Glutamatergic neuron (in vitro differentiated cells): ENCODE measurements at regions not wholly inside any gene's neighbourhood (a gene's known extent, or its start where the extent isn't known, plus 50 kb on each side); places are given as distances from the start of the nearest gene placed in this dataset.

Experiments
- DNase-seq: peaks from one replicate; pipeline ENCODE4 v3.0.0; 2022
- H3K27ac Mint-ChIP-seq: one replicate; pipeline ENCODE4 v1.8.0; 2020; ENCODE audit warnings: mild to moderate bottlenecking, mixed read lengths, inconsistent platforms; ENCODE audit not compliant: unreplicated experiment
- H3K27me3 Mint-ChIP-seq: one replicate; pipeline ENCODE4 v1.8.0; 2020; ENCODE audit warnings: mild to moderate bottlenecking, moderate library complexity, mixed read lengths, inconsistent platforms; ENCODE audit not compliant: unreplicated experiment
- H3K36me3 Mint-ChIP-seq: one replicate; pipeline ENCODE4 v1.8.0; 2020; ENCODE audit warnings: mild to moderate bottlenecking, mixed read lengths, inconsistent platforms; ENCODE audit not compliant: unreplicated experiment
- H3K4me1 Mint-ChIP-seq: one replicate; pipeline ENCODE4 v1.8.0; 2020; ENCODE audit warnings: mild to moderate bottlenecking, low read depth, mixed read lengths, inconsistent platforms; ENCODE audit not compliant: unreplicated experiment
- H3K4me3 Mint-ChIP-seq: one replicate; pipeline ENCODE4 v1.8.0; 2020; ENCODE audit warnings: mild to moderate bottlenecking, mixed read lengths, inconsistent platforms; ENCODE audit not compliant: unreplicated experiment
- H3K9me3 Mint-ChIP-seq: one replicate; pipeline ENCODE4 v1.8.0; 2020; ENCODE audit warnings: mild to moderate bottlenecking, moderate library complexity, mixed read lengths, inconsistent platforms; ENCODE audit not compliant: unreplicated experiment
- TF ChIP-seq, protein P1 (sequence below): fragments of 200-600 bp; sonication (generic); IDR thresholded peaks from one replicate; pipeline ENCODE4 v1.5.0; 2021; ENCODE audit not compliant: partially characterized antibody, unreplicated experiment

DNA sequence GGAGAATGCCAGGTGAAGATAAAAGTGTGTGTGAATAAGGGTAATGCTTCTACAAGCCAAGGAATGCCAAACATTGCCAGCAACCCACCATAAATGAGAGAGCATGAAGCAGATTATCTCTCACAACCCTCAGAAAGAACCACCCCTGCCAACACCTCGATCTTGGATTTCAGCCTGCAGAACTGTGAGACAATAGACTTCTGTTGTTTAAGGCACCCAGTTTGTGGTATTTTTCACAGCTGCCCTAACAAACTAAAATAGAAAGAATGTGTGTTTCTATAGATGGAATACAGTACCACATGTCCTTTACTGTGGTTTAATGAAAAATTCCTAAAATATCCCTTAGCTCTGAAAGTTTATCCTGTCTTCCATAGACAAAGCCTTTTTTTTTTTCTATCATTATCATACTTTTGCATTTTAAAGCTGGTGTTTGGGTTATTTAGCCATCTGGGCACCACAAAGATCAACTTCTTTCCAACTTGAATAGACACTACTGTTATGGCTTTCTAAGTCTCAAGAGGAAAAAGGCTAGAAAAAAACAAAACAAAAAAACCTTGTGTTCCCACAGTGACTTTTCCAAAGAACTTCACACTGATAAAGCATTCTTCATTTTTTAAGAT is 505.6 kb downstream of the KCTD12 start:
- Mint-ChIP-seq H3K27me3 (no peaks in the 10 kb centered on the region), H3K9me3 (no peaks in the 10 kb centered on the region), H3K4me3 (no peak overlapping the region), H3K4me1 (no peaks in the 10 kb centered on the region), H3K36me3 (no peaks in the 10 kb centered on the region), H3K27ac (no peak overlapping the region)
- DNase-seq: no peak
- TF ChIP-seq, protein P1, sequence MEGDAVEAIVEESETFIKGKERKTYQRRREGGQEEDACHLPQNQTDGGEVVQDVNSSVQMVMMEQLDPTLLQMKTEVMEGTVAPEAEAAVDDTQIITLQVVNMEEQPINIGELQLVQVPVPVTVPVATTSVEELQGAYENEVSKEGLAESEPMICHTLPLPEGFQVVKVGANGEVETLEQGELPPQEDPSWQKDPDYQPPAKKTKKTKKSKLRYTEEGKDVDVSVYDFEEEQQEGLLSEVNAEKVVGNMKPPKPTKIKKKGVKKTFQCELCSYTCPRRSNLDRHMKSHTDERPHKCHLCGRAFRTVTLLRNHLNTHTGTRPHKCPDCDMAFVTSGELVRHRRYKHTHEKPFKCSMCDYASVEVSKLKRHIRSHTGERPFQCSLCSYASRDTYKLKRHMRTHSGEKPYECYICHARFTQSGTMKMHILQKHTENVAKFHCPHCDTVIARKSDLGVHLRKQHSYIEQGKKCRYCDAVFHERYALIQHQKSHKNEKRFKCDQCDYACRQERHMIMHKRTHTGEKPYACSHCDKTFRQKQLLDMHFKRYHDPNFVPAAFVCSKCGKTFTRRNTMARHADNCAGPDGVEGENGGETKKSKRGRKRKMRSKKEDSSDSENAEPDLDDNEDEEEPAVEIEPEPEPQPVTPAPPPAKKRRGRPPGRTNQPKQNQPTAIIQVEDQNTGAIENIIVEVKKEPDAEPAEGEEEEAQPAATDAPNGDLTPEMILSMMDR: no peak

DNA sequence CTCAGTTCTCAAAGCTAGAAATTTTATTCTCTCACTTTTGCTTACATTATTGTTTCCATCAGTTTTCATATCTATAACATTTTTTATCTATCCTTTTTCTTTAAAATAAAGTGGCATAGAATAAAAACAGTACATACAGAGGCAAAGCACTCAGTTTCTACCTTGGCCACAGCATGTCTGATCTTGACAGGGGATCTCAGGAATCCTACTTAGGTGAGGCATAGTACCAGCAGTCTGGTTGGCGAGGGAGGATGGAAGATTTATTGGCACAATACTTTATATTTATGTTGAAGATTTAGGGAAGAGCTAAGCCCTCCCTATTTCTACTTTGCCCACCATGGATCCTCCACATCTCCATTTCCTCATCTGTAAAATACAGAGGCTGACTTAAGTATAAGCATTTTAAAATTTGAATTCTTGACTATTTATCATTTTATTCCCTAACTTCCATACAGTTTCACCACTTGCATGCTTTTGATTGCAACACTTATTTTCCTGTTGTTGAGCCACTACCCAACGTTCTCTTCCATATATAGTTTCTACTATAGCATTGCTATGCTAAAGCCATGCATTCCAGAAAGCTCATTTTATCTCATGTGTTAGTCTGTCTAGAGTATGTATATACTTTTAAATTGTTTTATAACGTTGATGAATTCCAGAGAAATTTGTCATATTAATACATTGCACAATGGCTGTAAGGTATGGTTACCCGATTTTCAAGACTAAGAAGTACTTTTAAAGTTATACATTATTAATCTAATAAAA is 506.7 kb downstream of the KCTD12 start:
- Mint-ChIP-seq H3K27ac (no peak overlapping the region), H3K27me3 (no peaks in the 10 kb centered on the region), H3K4me3 (no peak overlapping the region), H3K36me3 (no peaks in the 10 kb centered on the region), H3K9me3 (no peaks in the 10 kb centered on the region), H3K4me1 (no peaks in the 10 kb centered on the region)
- TF ChIP-seq, protein P1: no peak
- no peak for DNase-seq

DNA sequence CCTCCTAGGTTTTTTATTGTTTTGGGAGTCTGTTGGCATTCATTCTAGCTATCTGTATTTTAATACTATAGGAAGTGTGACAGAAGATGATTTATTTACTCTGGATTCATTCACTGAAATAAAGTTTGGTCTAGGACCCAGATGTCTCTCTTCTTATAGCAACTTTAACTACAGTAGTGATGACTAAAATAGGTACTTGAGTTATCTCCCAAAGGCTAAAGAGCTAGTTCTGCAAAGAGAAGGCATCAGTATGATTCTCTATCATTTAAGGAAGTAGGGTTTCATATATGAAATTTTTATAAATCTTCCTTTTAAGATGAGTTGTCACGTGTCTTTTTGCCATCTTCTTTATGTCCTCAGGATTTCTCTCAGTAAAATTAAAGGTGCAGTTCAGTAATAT is 507.4 kb downstream of the KCTD12 start:
- H3K27me3 Mint-ChIP-seq: no peaks in the 10 kb centered on the region
- H3K27ac Mint-ChIP-seq: no peak overlapping the region
- H3K9me3 Mint-ChIP-seq: no peaks in the 10 kb centered on the region
- no peaks in the 10 kb centered on the region for H3K4me1 Mint-ChIP-seq
- no peak for DNase-seq
- TF ChIP-seq, protein P1: no peak
- H3K4me3 Mint-ChIP-seq: no peak overlapping the region
- no peaks in the 10 kb centered on the region for H3K36me3 Mint-ChIP-seq

DNA sequence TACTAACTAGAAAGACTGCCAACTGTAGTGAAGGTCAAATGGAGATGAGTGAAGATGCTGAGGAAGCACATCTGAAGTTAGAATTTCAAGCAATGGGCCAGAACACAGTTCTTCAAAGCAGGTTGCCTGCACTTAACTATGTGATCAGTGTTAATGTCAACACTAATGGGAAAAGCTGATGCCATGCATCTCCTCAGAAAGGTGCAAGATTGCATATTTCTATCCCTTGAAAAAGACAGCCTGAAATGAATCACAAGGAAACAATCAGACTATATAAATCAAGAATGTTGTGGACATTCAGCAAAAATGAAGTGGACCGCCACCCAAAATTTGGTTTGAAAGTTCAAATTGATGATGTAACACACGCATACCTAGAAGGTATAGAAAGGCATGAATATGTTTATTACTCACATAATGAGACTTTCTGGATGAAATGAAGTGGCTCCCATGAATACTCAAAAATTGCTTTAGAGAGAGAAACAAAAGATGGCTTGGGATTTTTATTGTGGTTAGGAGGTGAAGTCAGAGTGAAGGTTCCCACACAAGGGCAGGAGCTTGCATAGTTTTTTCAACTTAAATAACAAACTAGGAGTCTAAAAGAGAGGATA is 522.4 kb downstream of the KCTD12 start:
- TF ChIP-seq, protein P1: no peak
- Mint-ChIP-seq H3K4me1 (no peaks in the 10 kb centered on the region), H3K27me3 (no peaks in the 10 kb centered on the region), H3K4me3 (no peak overlapping the region), H3K9me3 (no peaks in the 10 kb centered on the region), H3K27ac (no peak overlapping the region), H3K36me3 (no peaks in the 10 kb centered on the region)
- DNase-seq: no peak

DNA sequence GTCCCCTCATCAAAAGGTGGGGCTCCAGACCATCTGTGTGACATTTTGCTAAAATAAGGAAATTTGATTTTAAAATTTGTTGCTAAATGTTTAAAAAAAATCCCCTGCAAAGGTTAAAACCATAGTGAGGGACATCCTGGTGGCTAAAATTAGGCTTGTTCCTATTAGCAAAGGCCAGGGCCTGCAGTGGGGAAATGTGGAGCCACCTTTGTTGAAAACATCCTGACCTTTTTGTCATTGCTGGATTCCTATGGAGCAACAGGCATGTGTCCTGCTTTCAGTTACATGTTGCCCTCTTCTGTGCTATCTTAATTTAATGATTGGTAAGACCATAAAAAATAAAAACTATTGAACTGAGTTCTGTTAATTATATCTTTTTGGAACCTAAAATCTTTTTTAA is 524.3 kb downstream of the KCTD12 start:
- no peaks in the 10 kb centered on the region for H3K36me3 Mint-ChIP-seq
- TF ChIP-seq, protein P1: no peak
- H3K4me1 Mint-ChIP-seq: no peaks in the 10 kb centered on the region
- no peak overlapping the region for H3K4me3 Mint-ChIP-seq
- H3K9me3 Mint-ChIP-seq: no peaks in the 10 kb centered on the region
- DNase-seq: no peak
- H3K27ac Mint-ChIP-seq: no peak overlapping the region
- H3K27me3 Mint-ChIP-seq: no peaks in the 10 kb centered on the region
